ENCODE measurements at regions not wholly inside any gene's neighbourhood (a gene's known extent, or its start where the extent isn't known, plus 50 kb on each side); places are given as distances from the start of the nearest gene placed in this dataset.

- Histone ChIP-seq H3K27ac (no peak overlapping the region), H3K4me1 (peaks cover 24% of the 10 kb centered on the region), H3K4me3 (no peak overlapping the region), H3K36me3 (no peaks in the 10 kb centered on the region), H3K9me3 (no peaks in the 10 kb centered on the region), H3K27me3 (ENCODE audit: low read depth) (no peaks in the 10 kb centered on the region)
- no peak for ATAC-seq
- intact Hi-C loops (cut with DNase I), result no loop called here
- TF ChIP-seq, protein P1, sequence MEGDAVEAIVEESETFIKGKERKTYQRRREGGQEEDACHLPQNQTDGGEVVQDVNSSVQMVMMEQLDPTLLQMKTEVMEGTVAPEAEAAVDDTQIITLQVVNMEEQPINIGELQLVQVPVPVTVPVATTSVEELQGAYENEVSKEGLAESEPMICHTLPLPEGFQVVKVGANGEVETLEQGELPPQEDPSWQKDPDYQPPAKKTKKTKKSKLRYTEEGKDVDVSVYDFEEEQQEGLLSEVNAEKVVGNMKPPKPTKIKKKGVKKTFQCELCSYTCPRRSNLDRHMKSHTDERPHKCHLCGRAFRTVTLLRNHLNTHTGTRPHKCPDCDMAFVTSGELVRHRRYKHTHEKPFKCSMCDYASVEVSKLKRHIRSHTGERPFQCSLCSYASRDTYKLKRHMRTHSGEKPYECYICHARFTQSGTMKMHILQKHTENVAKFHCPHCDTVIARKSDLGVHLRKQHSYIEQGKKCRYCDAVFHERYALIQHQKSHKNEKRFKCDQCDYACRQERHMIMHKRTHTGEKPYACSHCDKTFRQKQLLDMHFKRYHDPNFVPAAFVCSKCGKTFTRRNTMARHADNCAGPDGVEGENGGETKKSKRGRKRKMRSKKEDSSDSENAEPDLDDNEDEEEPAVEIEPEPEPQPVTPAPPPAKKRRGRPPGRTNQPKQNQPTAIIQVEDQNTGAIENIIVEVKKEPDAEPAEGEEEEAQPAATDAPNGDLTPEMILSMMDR (IDR thresholded peaks at IDR 0.05), result no peak
- DNase-seq, result no peak
Observed at GRCh38 chr6:43968110-43968965, 158.9 kb downstream of the MRPL14 start.

- Histone ChIP-seq H3K9me3 (no peaks in the 10 kb centered on the region), H3K27ac (no peak overlapping the region), H3K27me3 (ENCODE audit: low read depth) (no peaks in the 10 kb centered on the region), H3K4me3 (no peak overlapping the region), H3K36me3 (no peaks in the 10 kb centered on the region), H3K4me1 (peaks cover 18% of the 10 kb centered on the region)
- intact Hi-C loops (cut with DNase I), result no loop called here
- TF ChIP-seq, protein P1 (IDR thresholded peaks at IDR 0.05), result no peak
- DNase-seq (no peak), ATAC-seq (no peak)
Observed at GRCh38 chr6:43967719-43968091, 159.5 kb downstream of the MRPL14 start.

- Histone ChIP-seq H3K36me3 (no peaks in the 10 kb centered on the region), H3K4me3 (no peak overlapping the region), H3K27ac (no peak overlapping the region), H3K9me3 (no peaks in the 10 kb centered on the region), H3K4me1 (peaks cover 11% of the 10 kb centered on the region), H3K27me3 (ENCODE audit: low read depth) (no peaks in the 10 kb centered on the region)
- DNase-seq (no peak), ATAC-seq (peak; percentile 8 to 12)
- TF ChIP-seq, protein P1 (IDR thresholded peaks at IDR 0.05), result no peak
- intact Hi-C loops (cut with DNase I), result no loop called here
Observed at GRCh38 chr6:43966853-43967718, 160.2 kb downstream of the MRPL14 start.

DNA sequence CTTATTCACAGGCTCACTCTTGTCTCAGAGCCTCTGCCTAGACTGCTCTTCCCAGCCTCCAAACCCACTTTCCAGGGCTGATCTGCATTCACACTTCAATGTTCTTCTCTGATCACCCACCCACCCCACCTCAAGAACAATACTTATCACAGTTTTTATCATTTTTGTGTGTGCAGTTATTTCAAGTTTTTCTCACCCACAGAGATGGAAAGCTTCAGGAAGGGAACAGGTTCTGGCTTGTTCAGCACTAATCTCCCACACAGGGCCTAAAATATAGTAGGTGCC lies 160.9 kb downstream of the MRPL14 start:
- intact Hi-C loops (cut with DNase I), result no loop called here
- H3K4me1 ChIP-seq, result peaks cover 7% of the 10 kb centered on the region
- ATAC-seq (no peak), DNase-seq (no peak)
- no peaks in the 10 kb centered on the region for H3K9me3 ChIP-seq
- TF ChIP-seq, protein P1 (IDR thresholded peaks at IDR 0.05), result no peak
- no peak overlapping the region for H3K4me3 ChIP-seq
- H3K36me3 ChIP-seq, result no peaks in the 10 kb centered on the region
- no peaks in the 10 kb centered on the region for H3K27me3 ChIP-seq (ENCODE audit: low read depth)
- no peak overlapping the region for H3K27ac ChIP-seq

DNA sequence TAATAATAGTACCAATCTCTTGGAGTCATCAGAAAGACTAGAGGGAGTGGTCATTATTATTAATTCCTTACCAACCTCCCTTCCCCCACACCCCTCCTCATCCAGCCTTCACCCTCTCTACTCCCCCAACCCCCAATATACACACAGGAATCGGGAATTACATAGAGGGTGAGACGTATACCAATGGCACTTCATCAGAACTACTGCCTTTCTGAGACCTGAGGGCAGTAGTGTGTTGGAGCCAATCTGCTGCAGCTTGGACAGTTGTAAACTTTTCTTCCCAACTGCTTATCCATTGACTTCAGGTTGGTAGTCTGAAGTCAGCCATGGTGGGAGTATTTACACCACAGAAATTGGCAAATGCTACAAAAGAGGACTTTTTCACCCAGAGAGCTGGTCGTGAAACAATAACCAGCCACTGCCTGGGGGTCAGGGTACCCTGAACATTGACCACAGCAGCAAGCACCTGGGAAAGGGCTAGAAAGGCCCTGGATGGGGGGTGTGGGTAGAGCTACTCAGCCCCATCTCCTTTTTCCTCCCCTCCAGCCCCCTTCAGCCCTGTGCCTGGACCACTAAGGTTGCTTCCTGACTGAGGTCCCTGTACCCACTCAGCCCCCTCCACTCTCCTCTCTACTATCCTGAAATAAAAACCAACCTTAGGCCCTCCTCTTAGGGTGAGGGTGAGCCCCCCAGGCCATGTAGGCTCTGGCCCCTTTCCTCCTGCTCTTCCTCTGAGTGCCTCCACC lies 161.5 kb downstream of the MRPL14 start:
- H3K27me3 ChIP-seq (ENCODE audit: low read depth), result no peaks in the 10 kb centered on the region
- no peaks in the 10 kb centered on the region for H3K9me3 ChIP-seq
- peaks cover 2% of the 10 kb centered on the region for H3K4me1 ChIP-seq
- no peak overlapping the region for H3K27ac ChIP-seq
- TF ChIP-seq, protein P1 (IDR thresholded peaks at IDR 0.05), result no peak
- H3K4me3 ChIP-seq, result no peak overlapping the region
- H3K36me3 ChIP-seq, result no peaks in the 10 kb centered on the region
- no peak for DNase-seq
- no peak for ATAC-seq
- intact Hi-C loops (cut with DNase I), result no loop called here

Data from lower lobe of right lung (tissue), 2 donors.